Right lobe of liver (tissue), 4 donors: ENCODE measurements at regions not wholly inside any gene's neighbourhood (a gene's known extent, or its start where the extent isn't known, plus 50 kb on each side); places are given as distances from the start of the nearest gene placed in this dataset.
"Not testable (repeated sequence)": the region's sequence is repeated elsewhere in the genome, so short reads cannot be mapped to it uniquely, and the experiment has no call there.

ENCODE experiments used
- CTCF ChIP-seq, 4 donors: fragments of 200-600 bp in 3 of 4; fragments of 450-650 bp in 1 of 4; IDR thresholded peaks; one replicate each; pipeline versions ENCODE4 v1.5.1 to v1.8.0; 2016 to 2022; ENCODE audit warnings: antibody characterized with exemption in 4 of 4, mild to moderate bottlenecking in 2 of 4
- POLR2A ChIP-seq: fragments of 450-650 bp; IDR thresholded peaks from one replicate; pipeline ENCODE4 v1.6.1; 2017; ENCODE audit warnings: antibody characterized with exemption, mild to moderate bottlenecking
- donor health status: DM: no; HTN: no; CAD: no.
- donor health status: DM: no; HTN: no; CAD: no.
- donor health status: DM: no; HTN: yes; CAD: no.

GRCh38 chr18:55664758-55665400 lies 76.9 kb upstream of the TCF4 start:
- not testable (repeated sequence) for TF ChIP-seq POLR2A; CTCF (IDR thresholded peaks at IDR 0.05)
